ENCODE measurements at regions not wholly inside any gene's neighbourhood (a gene's known extent, or its start where the extent isn't known, plus 50 kb on each side); places are given as distances from the start of the nearest gene placed in this dataset.

- Histone ChIP-seq H3K36me3 (no peaks in the 10 kb centered on the region), H3K4me1 (no peaks in the 10 kb centered on the region), H3K27ac (no peak overlapping the region), H3K27me3 (no peaks in the 10 kb centered on the region), H3K9me3 (no peaks in the 10 kb centered on the region), H3K4me3 (no peak overlapping the region)
- intact Hi-C loops (cut with DNase I), result no loop called here
- TF ChIP-seq POLR2A (IDR thresholded peaks at IDR 0.05), result no peak
- no peak for TF ChIP-seq CTCF (IDR thresholded peaks at IDR 0.05)
- no peak for TF ChIP-seq POLR2AphosphoS5 (IDR thresholded peaks at IDR 0.05; ENCODE audit: insufficient read depth in 1 of 2, low read depth in 1 of 2)
- DNase-seq (ENCODE audit: extremely low spot score in 2 of 2), result no peak
Measured at GRCh38 chr17:53249036-53249435, 573.7 kb upstream of the KIF2B start.

- no peak for TF ChIP-seq CTCF (IDR thresholded peaks at IDR 0.05)
- no peak for TF ChIP-seq POLR2AphosphoS5 (IDR thresholded peaks at IDR 0.05; ENCODE audit: insufficient read depth in 1 of 2, low read depth in 1 of 2)
- TF ChIP-seq POLR2A (IDR thresholded peaks at IDR 0.05), result no peak
- Histone ChIP-seq H3K9me3 (no peaks in the 10 kb centered on the region), H3K27me3 (no peaks in the 10 kb centered on the region), H3K4me3 (no peak overlapping the region), H3K27ac (no peak overlapping the region), H3K36me3 (no peaks in the 10 kb centered on the region), H3K4me1 (no peaks in the 10 kb centered on the region)
- no peak for DNase-seq (ENCODE audit: extremely low spot score in 2 of 2)
- intact Hi-C loops (cut with DNase I), result no loop called here
Measured at GRCh38 chr17:53234138-53234537, 588.6 kb upstream of the KIF2B start.

- H3K27me3 ChIP-seq, result no peaks in the 10 kb centered on the region
- no peaks in the 10 kb centered on the region for H3K9me3 ChIP-seq
- no peak for DNase-seq (ENCODE audit: extremely low spot score in 2 of 2)
- H3K27ac ChIP-seq, result no peak overlapping the region
- no peak overlapping the region for H3K4me3 ChIP-seq
- TF ChIP-seq POLR2AphosphoS5 (IDR thresholded peaks at IDR 0.05; ENCODE audit: insufficient read depth in 1 of 2, low read depth in 1 of 2), result no peak
- TF ChIP-seq CTCF (IDR thresholded peaks at IDR 0.05), result no peak
- TF ChIP-seq POLR2A (IDR thresholded peaks at IDR 0.05), result no peak
- no peaks in the 10 kb centered on the region for H3K4me1 ChIP-seq
- intact Hi-C loops (cut with DNase I), result no loop called here
- no peaks in the 10 kb centered on the region for H3K36me3 ChIP-seq
Measured at GRCh38 chr17:53227514-53227913, 595.2 kb upstream of the KIF2B start.

- intact Hi-C loops (cut with DNase I), result no loop called here
- TF ChIP-seq POLR2A (IDR thresholded peaks at IDR 0.05) (no peak), CTCF (IDR thresholded peaks at IDR 0.05) (no peak), POLR2AphosphoS5 (IDR thresholded peaks at IDR 0.05; ENCODE audit: insufficient read depth in 1 of 2, low read depth in 1 of 2) (no peak)
- no peak for DNase-seq (ENCODE audit: extremely low spot score in 2 of 2)
- Histone ChIP-seq H3K9me3 (no peaks in the 10 kb centered on the region), H3K4me3 (no peak overlapping the region), H3K27ac (no peak overlapping the region), H3K27me3 (no peaks in the 10 kb centered on the region), H3K4me1 (no peaks in the 10 kb centered on the region), H3K36me3 (no peaks in the 10 kb centered on the region)
Measured at GRCh38 chr17:53227111-53227510, 595.6 kb upstream of the KIF2B start.

- no peak for TF ChIP-seq POLR2A (IDR thresholded peaks at IDR 0.05)
- no peak for TF ChIP-seq CTCF (IDR thresholded peaks at IDR 0.05)
- TF ChIP-seq POLR2AphosphoS5 (IDR thresholded peaks at IDR 0.05; ENCODE audit: insufficient read depth in 1 of 2, low read depth in 1 of 2), result no peak
- no peaks in the 10 kb centered on the region for H3K9me3 ChIP-seq
- intact Hi-C loops (cut with DNase I), result no loop called here
- no peaks in the 10 kb centered on the region for H3K4me1 ChIP-seq
- H3K27ac ChIP-seq, result no peak overlapping the region
- no peaks in the 10 kb centered on the region for H3K36me3 ChIP-seq
- H3K27me3 ChIP-seq, result no peaks in the 10 kb centered on the region
- no peak for DNase-seq (ENCODE audit: extremely low spot score in 2 of 2)
- H3K4me3 ChIP-seq, result no peak overlapping the region
Measured at GRCh38 chr17:53219821-53220220, 602.9 kb upstream of the KIF2B start.

Data from vagina (tissue), 2 donors.